ENCODE measurements at regions not wholly inside any gene's neighbourhood (a gene's known extent, or its start where the extent isn't known, plus 50 kb on each side); places are given as distances from the start of the nearest gene placed in this dataset.

GRCh38 chr2:120966510-120967254 is 231.0 kb downstream of the GLI2 start:
- ATAC-seq (no peak), DNase-seq (no peak)
- no peaks in the 10 kb centered on the region for H3K27me3 ChIP-seq (ENCODE audit: insufficient read depth in 3 of 3, low read length in 2 of 3)
- no peak for TF ChIP-seq CTCF (IDR thresholded peaks at IDR 0.05)
- no peaks in the 10 kb centered on the region for H3K9me3 ChIP-seq
- no peaks in the 10 kb centered on the region for H3K36me3 ChIP-seq (ENCODE audit: insufficient read depth in 1 of 2, low read depth in 1 of 2)
- no peak overlapping the region for H3K4me3 ChIP-seq
- 89 to 96% (median 91%) methylated on average over 12 of the region's 12 CpGs for WGBS, 3 donors
- no peaks in the 10 kb centered on the region for H3K4me1 ChIP-seq
- intact Hi-C loops (cut with DNase I) = no loop called here
- H3K27ac ChIP-seq = no peak overlapping the region

GRCh38 chr2:120968307-120969015 is 232.8 kb downstream of the GLI2 start:
- no peak overlapping the region for H3K4me3 ChIP-seq
- intact Hi-C loops (cut with DNase I) = no loop called here

GRCh38 chr2:120969613-120970355 is 234.1 kb downstream of the GLI2 start:
- ATAC-seq = no peak
- H3K27me3 ChIP-seq (ENCODE audit: insufficient read depth in 3 of 3, low read length in 2 of 3) = no peaks in the 10 kb centered on the region
- no peaks in the 10 kb centered on the region for H3K36me3 ChIP-seq (ENCODE audit: insufficient read depth in 1 of 2, low read depth in 1 of 2)
- H3K27ac ChIP-seq = no peak overlapping the region
- DNase-seq = no peak
- H3K9me3 ChIP-seq = no peaks in the 10 kb centered on the region
- no peak overlapping the region for H3K4me3 ChIP-seq
- intact Hi-C loops (cut with DNase I) = no loop called here
- WGBS, 3 donors = 84 to 87% (median 86%) methylated on average over 14 of the region's 14 CpGs
- no peaks in the 10 kb centered on the region for H3K4me1 ChIP-seq
- no peak for TF ChIP-seq CTCF (IDR thresholded peaks at IDR 0.05)

More at GRCh38 chr2:120968307-120969015, 232.8 kb downstream of the GLI2 start:
- H3K27me3 ChIP-seq (ENCODE audit: insufficient read depth in 3 of 3, low read length in 2 of 3) = no peaks in the 10 kb centered on the region
- 93% methylated on average over 30 of the region's 30 CpGs for WGBS, 3 donors
- no peaks in the 10 kb centered on the region for H3K4me1 ChIP-seq
- TF ChIP-seq CTCF (IDR thresholded peaks at IDR 0.05) = no peak
- H3K36me3 ChIP-seq (ENCODE audit: insufficient read depth in 1 of 2, low read depth in 1 of 2) = no peaks in the 10 kb centered on the region
- no peak for DNase-seq
- no peaks in the 10 kb centered on the region for H3K9me3 ChIP-seq
- ATAC-seq = no peak
- no peak overlapping the region for H3K27ac ChIP-seq

- no peak for ATAC-seq
- WGBS, 3 donors = 94 to 97% (median 96%) methylated on average over 12 of the region's 12 CpGs
- H3K27ac ChIP-seq = no peak overlapping the region
- intact Hi-C loops (cut with DNase I) = no loop called here
- peaks cover 0 to 8% of the 10 kb centered on the region in 2 donors for H3K36me3 ChIP-seq (ENCODE audit: insufficient read depth in 1 of 2, low read depth in 1 of 2)
- H3K4me1 ChIP-seq = no peaks in the 10 kb centered on the region
- no peak overlapping the region for H3K4me3 ChIP-seq
- H3K27me3 ChIP-seq (ENCODE audit: insufficient read depth in 3 of 3, low read length in 2 of 3) = no peaks in the 10 kb centered on the region
- H3K9me3 ChIP-seq = no peaks in the 10 kb centered on the region
- DNase-seq = no peak
- no peak for TF ChIP-seq CTCF (IDR thresholded peaks at IDR 0.05)
Measured at GRCh38 chr2:120971866-120972265, 236.2 kb downstream of the GLI2 start.

All from psoas muscle (tissue), 7 donors.